CD14-positive monocyte (primary cell): ENCODE measurements at regions not wholly inside any gene's neighbourhood (a gene's known extent, or its start where the extent isn't known, plus 50 kb on each side); places are given as distances from the start of the nearest gene placed in this dataset.

ENCODE experiments used
- DNase-seq, 3 donors: peaks; one replicate each; pipeline ENCODE4 v3.0.0-alpha.2; 2011 to 2022
- H2AFZ ChIP-seq: 2 replicates; pipeline ENCODE4 v1.6.0; 2012; ENCODE audit warnings: mild to moderate bottlenecking, low read depth, low read length, inconsistent platforms; ENCODE audit not compliant: insufficient read depth, poor library complexity, severe bottlenecking
- H3K27ac ChIP-seq, 2 donors: 1 replicate in 1 of 2; 2 replicates in 1 of 2; pipeline ENCODE4 v1.5.1; 2012 to 2013; ENCODE audit warnings: low read length in 2 of 2, control low read depth in 1 of 2, inconsistent platforms in 1 of 2, low read depth in 1 of 2, mild to moderate bottlenecking in 1 of 2
- H3K27me3 ChIP-seq, 2 donors: one replicate each; pipeline versions ENCODE4 v1.6.0 to v1.6.1; 2011 to 2013; ENCODE audit warnings: low read length in 2 of 2; ENCODE audit not compliant: control insufficient read depth in 2 of 2, insufficient read depth in 2 of 2
- H3K36me3 ChIP-seq, 2 donors: replicated peaks in 1 of 2; 1 replicate in 1 of 2; 2 replicates in 1 of 2; pipeline versions ENCODE4 v1.5.1 to v1.6.1; 2012 to 2013; ENCODE audit warnings: low read length in 2 of 2, control low read depth in 1 of 2, inconsistent platforms in 1 of 2, mild to moderate bottlenecking in 1 of 2; ENCODE audit not compliant: insufficient read depth in 2 of 2, control insufficient read depth in 1 of 2
- H3K4me1 ChIP-seq, 2 donors: 1 replicate in 1 of 2; 2 replicates in 1 of 2; pipeline versions ENCODE4 v1.5.1 to v1.6.1; 2012 to 2013; ENCODE audit warnings: low read length in 2 of 2, control low read depth in 1 of 2, inconsistent platforms in 1 of 2, mild to moderate bottlenecking in 1 of 2, moderate library complexity in 1 of 2; ENCODE audit not compliant: insufficient read depth in 2 of 2, control insufficient read depth in 1 of 2
- H3K4me2 ChIP-seq: replicated peaks from 2 replicates; pipeline ENCODE3; 2012; ENCODE audit warnings: low read length, moderate library complexity, mild to moderate bottlenecking; ENCODE audit not compliant: poor library complexity, severe bottlenecking; ENCODE audit errors: extremely low read depth
- H3K4me3 ChIP-seq, 3 experiments: fragments of 200-600 bp in 1 of 3; sonication (generic) in 1 of 3; replicated peaks in 1 of 3; 1 replicate in 2 of 3; 2 replicates in 1 of 3; pipeline ENCODE4 v1.5.1; 2011 to 2013; ENCODE audit warnings: low read length in 3 of 3, mild to moderate bottlenecking in 3 of 3, control low read depth in 2 of 3, low read depth in 2 of 3, inconsistent platforms in 1 of 3, moderate library complexity in 1 of 3
- H3K79me2 ChIP-seq: 2 replicates; pipeline ENCODE4 v1.6.0; 2012; ENCODE audit warnings: mild to moderate bottlenecking, control low read depth, inconsistent platforms, low read length, moderate library complexity; ENCODE audit not compliant: insufficient read depth
- H3K9ac ChIP-seq: 2 replicates; pipeline ENCODE4 v1.6.0; 2017; ENCODE audit warnings: low read length, mild to moderate bottlenecking; ENCODE audit not compliant: insufficient read depth, poor library complexity, severe bottlenecking
- H3K9me3 ChIP-seq, 2 donors: replicated peaks in 1 of 2; 1 replicate in 1 of 2; 2 replicates in 1 of 2; pipeline versions ENCODE4 v1.5.1 to v1.6.1; 2012 to 2013; ENCODE audit warnings: low read length in 2 of 2, control low read depth in 1 of 2; ENCODE audit not compliant: control insufficient read depth in 1 of 2, insufficient read depth in 1 of 2
- H4K20me1 ChIP-seq: 2 replicates; pipeline ENCODE4 v1.6.0; 2012; ENCODE audit warnings: mild to moderate bottlenecking, low read length, control low read depth, moderate library complexity; ENCODE audit not compliant: insufficient read depth
- H3K27ac Mint-ChIP-seq, 7 donors: one replicate each; pipeline ENCODE4 v1.8.0; 2020; ENCODE audit warnings: mild to moderate bottlenecking in 7 of 7, mixed read lengths in 7 of 7, moderate library complexity in 6 of 7, inconsistent platforms in 2 of 7
- H3K27me3 Mint-ChIP-seq, 3 donors: one replicate each; pipeline ENCODE4 v1.8.0; 2021 to 2022; ENCODE audit warnings: low read depth in 3 of 3, mild to moderate bottlenecking in 3 of 3, mixed read lengths in 3 of 3, moderate library complexity in 3 of 3, inconsistent platforms in 1 of 3
- H3K36me3 Mint-ChIP-seq, 2 donors: one replicate each; pipeline ENCODE4 v1.8.0; 2020; ENCODE audit warnings: mixed read lengths in 2 of 2, inconsistent platforms in 1 of 2, mild to moderate bottlenecking in 1 of 2
- H3K4me1 Mint-ChIP-seq: one replicate; pipeline ENCODE4 v1.8.0; 2020; ENCODE audit warnings: mild to moderate bottlenecking, mixed read lengths
- H3K4me3 Mint-ChIP-seq, 2 donors: one replicate each; pipeline ENCODE4 v1.8.0; 2020; ENCODE audit warnings: mild to moderate bottlenecking in 2 of 2, mixed read lengths in 2 of 2, moderate library complexity in 1 of 2
- H3K9me3 Mint-ChIP-seq, 7 donors: one replicate each; pipeline ENCODE4 v1.8.0; 2020 to 2022; ENCODE audit warnings: mixed read lengths in 7 of 7, mild to moderate bottlenecking in 6 of 7, moderate library complexity in 6 of 7, inconsistent platforms in 2 of 7
- WGBS: methylation state at CpG from one replicate; pipeline ENCODE4 v1.1.5; 2013; ENCODE audit warnings: missing lambda C conversion rate; ENCODE audit not compliant: insufficient coverage; 5-methylcytosine and 5-hydroxymethylcytosine counted together
- intact Hi-C, 2 donors: fragments of 100-400 bp; cut with micrococcal nuclease; formaldehyde crosslinking; loops; one replicate each; pipeline versions ENCODE4 v1.15.0 to v1.15.1; 2023
- TF ChIP-seq, protein P1 (sequence below): fragments of 200-600 bp; IDR thresholded peaks from one replicate; pipeline ENCODE4 v1.8.0; 2022; ENCODE audit warnings: antibody characterized with exemption, mild to moderate bottlenecking

DNA sequence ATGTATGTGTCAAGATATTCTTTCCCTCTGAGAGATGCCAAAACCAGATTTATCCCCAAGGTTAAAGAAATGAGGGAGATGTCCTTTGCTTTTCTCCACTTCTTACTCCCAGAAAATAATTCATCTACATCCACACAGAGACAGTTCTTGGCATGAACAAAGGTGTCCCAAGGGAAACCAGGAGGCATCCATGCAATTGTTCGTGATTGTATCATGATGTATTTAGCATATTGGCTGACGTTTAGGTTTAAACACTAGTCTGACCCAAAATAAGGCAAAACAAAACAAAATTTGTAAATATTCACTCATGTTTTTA lies 223.9 kb downstream of the C7orf25 start:
- Mint-ChIP-seq H3K36me3 (no peaks in the 10 kb centered on the region), H3K9me3 (peaks cover 0 to 4% (median 0%) of the 10 kb centered on the region in 7 donors), H3K4me3 (no peak overlapping the region), H3K27me3 (peaks cover 0 to 5% (median 2%) of the 10 kb centered on the region in 3 donors), H3K27ac (no peak overlapping the region), H3K4me1 (no peaks in the 10 kb centered on the region)
- DNase-seq = no peak
- Histone ChIP-seq H3K4me1 (no peaks in the 10 kb centered on the region), H3K27ac (no peak overlapping the region), H4K20me1 (no peaks in the 10 kb centered on the region), H2AFZ (no peak overlapping the region), H3K36me3 (no peaks in the 10 kb centered on the region), H3K9ac (no peak overlapping the region), H3K27me3 (no peaks in the 10 kb centered on the region), H3K4me3 (no peak overlapping the region), H3K79me2 (no peaks in the 10 kb centered on the region), H3K9me3 (no peaks in the 10 kb centered on the region), H3K4me2 (no peak overlapping the region)
- TF ChIP-seq, protein P1, sequence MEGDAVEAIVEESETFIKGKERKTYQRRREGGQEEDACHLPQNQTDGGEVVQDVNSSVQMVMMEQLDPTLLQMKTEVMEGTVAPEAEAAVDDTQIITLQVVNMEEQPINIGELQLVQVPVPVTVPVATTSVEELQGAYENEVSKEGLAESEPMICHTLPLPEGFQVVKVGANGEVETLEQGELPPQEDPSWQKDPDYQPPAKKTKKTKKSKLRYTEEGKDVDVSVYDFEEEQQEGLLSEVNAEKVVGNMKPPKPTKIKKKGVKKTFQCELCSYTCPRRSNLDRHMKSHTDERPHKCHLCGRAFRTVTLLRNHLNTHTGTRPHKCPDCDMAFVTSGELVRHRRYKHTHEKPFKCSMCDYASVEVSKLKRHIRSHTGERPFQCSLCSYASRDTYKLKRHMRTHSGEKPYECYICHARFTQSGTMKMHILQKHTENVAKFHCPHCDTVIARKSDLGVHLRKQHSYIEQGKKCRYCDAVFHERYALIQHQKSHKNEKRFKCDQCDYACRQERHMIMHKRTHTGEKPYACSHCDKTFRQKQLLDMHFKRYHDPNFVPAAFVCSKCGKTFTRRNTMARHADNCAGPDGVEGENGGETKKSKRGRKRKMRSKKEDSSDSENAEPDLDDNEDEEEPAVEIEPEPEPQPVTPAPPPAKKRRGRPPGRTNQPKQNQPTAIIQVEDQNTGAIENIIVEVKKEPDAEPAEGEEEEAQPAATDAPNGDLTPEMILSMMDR = no peak
- no CpG with 5 or more reads among the region's 2 CpGs for WGBS
- intact Hi-C loops = no loop called here

DNA sequence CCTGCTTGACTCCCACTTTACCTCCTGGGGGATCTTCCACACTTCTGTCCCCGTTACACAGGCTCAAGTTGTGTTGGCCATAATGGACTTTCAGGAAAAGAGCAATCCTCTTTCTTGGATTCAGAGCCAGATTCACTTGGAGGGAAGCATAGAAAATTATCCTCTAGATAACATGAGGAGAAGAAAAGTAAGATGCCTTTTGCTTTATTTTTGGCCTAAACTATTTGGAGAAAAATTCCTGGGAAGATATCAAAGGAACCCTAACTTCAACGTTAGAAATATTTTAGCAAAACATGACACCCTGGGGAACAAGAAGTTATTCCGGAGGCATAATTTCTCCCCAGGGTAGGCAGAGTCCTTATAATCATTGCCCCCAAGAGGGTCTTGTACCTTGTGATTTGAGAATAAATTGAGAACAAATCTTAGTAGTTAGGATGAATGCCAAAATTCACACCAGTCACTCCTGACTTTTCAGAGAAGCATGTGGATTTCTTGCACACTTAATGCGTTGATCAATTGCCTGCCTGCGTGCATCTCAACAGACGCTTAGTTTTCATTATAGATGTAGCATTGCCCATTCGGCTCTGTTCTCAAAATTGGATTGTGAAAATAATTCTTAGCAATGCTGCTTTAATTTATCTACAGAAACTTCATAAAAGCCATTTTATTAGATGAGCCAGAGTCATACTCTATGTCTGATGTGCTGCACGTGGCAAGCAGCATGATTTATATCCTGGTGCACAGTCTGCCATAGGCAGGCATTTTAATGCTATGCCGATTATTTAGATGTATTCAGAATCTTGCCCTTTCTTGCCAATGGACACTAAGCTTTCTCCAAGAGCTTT lies 224.4 kb downstream of the C7orf25 start:
- Mint-ChIP-seq H3K36me3 (no peaks in the 10 kb centered on the region), H3K4me3 (no peak overlapping the region), H3K27ac (no peak overlapping the region), H3K27me3 (peaks cover 0 to 5% (median 2%) of the 10 kb centered on the region in 3 donors), H3K4me1 (no peaks in the 10 kb centered on the region), H3K9me3 (peaks cover 0 to 7% (median 0%) of the 10 kb centered on the region in 7 donors)
- H3K27me3 ChIP-seq = no peaks in the 10 kb centered on the region
- TF ChIP-seq, protein P1 = no peak
- no peak overlapping the region for H2AFZ ChIP-seq
- no peak overlapping the region for H3K9ac ChIP-seq
- WGBS = 60% methylated on average over 1 of the region's 9 CpGs
- H4K20me1 ChIP-seq = no peaks in the 10 kb centered on the region
- no peak overlapping the region for H3K27ac ChIP-seq
- H3K79me2 ChIP-seq = no peaks in the 10 kb centered on the region
- no peaks in the 10 kb centered on the region for H3K9me3 ChIP-seq
- DNase-seq = no peak
- intact Hi-C loops = no loop called here
- no peaks in the 10 kb centered on the region for H3K36me3 ChIP-seq
- H3K4me1 ChIP-seq = no peaks in the 10 kb centered on the region
- no peak overlapping the region for H3K4me3 ChIP-seq
- no peak overlapping the region for H3K4me2 ChIP-seq
